Activated CD4-positive, alpha-beta T cell treated with anti-CD3 and anti-CD28 coated beads, Interleukin-10, Interleukin-2, amounts not matched to agents 100 ng/mL and 50 ng/mL, durations not matched to agents 16 hours and 8 hours (primary cell): ENCODE measurements at regions not wholly inside any gene's neighbourhood (a gene's known extent, or its start where the extent isn't known, plus 50 kb on each side); places are given as distances from the start of the nearest gene placed in this dataset.
A peak's percentile ranks its signal among the peaks of the same experiment; 100 is the strongest.

ENCODE experiments used
- DNase-seq: peaks from one replicate; pipeline ENCODE4 v3.0.0-alpha.2; 2020

- DNase-seq: no peak
Observed at GRCh38 chr14:42145766-42146165, 539.1 kb downstream of the LRFN5 start.

- DNase-seq: no peak
Observed at GRCh38 chr14:42143114-42143513, 536.4 kb downstream of the LRFN5 start.

GRCh38 chr14:42141328-42141727 is 534.7 kb downstream of the LRFN5 start:
- DNase-seq: no peak

- DNase-seq: no peak
Observed at GRCh38 chr14:42140831-42141279, 534.2 kb downstream of the LRFN5 start.

GRCh38 chr14:42140001-42140400 is 533.3 kb downstream of the LRFN5 start:
- DNase-seq: no peak

GRCh38 chr14:42138406-42138805 is 531.7 kb downstream of the LRFN5 start:
- no peak for DNase-seq

GRCh38 chr14:42130815-42131214 is 524.1 kb downstream of the LRFN5 start:
- no peak for DNase-seq

GRCh38 chr14:42123526-42123925 is 516.9 kb downstream of the LRFN5 start:
- no peak for DNase-seq

GRCh38 chr14:42113358-42114069 is 506.8 kb downstream of the LRFN5 start:
- DNase-seq: no peak

- DNase-seq: no peak
Observed at GRCh38 chr14:42112108-42112507, 505.4 kb downstream of the LRFN5 start.

GRCh38 chr14:42111355-42111754 is 504.7 kb downstream of the LRFN5 start:
- DNase-seq: no peak

GRCh38 chr14:42110167-42110566 is 503.5 kb downstream of the LRFN5 start:
- peak; percentile 4 for DNase-seq

GRCh38 chr14:42095155-42095554 is 488.5 kb downstream of the LRFN5 start:
- DNase-seq: no peak

GRCh38 chr14:42090122-42090521 is 483.4 kb downstream of the LRFN5 start:
- DNase-seq: no peak

- no peak for DNase-seq
Observed at GRCh38 chr14:42079911-42080310, 473.2 kb downstream of the LRFN5 start.

GRCh38 chr14:42078345-42078744 is 471.7 kb downstream of the LRFN5 start:
- DNase-seq: no peak

- DNase-seq: no peak
Observed at GRCh38 chr14:42070031-42070430, 463.4 kb downstream of the LRFN5 start.

- no peak for DNase-seq
Observed at GRCh38 chr14:42057111-42057510, 450.4 kb downstream of the LRFN5 start.

- DNase-seq: no peak
Observed at GRCh38 chr14:42047421-42048055, 440.9 kb downstream of the LRFN5 start.

- DNase-seq: no peak
Observed at GRCh38 chr14:42045383-42045782, 438.7 kb downstream of the LRFN5 start.

- DNase-seq: no peak
Observed at GRCh38 chr14:42028607-42029006, 421.9 kb downstream of the LRFN5 start.

GRCh38 chr14:42027271-42027670 is 420.6 kb downstream of the LRFN5 start:
- no peak for DNase-seq

- DNase-seq: no peak
Observed at GRCh38 chr14:42023452-42023851, 416.8 kb downstream of the LRFN5 start.

GRCh38 chr14:42014301-42014700 is 407.6 kb downstream of the LRFN5 start:
- DNase-seq: no peak

- DNase-seq: no peak
Observed at GRCh38 chr14:42013559-42013958, 406.9 kb downstream of the LRFN5 start.
